ENCODE measurements at regions not wholly inside any gene's neighbourhood (a gene's known extent, or its start where the extent isn't known, plus 50 kb on each side); places are given as distances from the start of the nearest gene placed in this dataset.

DNA sequence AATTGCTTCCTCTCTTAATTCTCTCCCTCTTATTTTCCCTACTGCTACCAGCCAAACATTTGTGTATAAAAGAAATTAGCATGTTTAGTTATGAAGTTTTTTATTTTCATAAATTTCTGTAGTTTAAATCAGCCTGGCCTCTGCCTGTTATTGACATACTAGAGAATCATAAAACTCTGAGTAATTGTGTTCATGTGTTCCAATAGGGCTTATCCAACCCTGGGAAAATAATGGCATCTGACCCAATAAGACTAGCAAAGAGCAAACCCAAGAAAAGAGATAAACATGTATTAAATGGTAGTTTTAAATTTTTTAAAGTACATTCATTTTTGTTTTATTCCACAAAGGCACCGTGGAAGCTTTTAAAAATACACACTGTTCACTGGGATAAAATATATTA is 404.3 kb downstream of the HLX start:
- Histone ChIP-seq H3K27me3 (replicated peaks in 1 of 2; ENCODE audit: control insufficient read depth in 2 of 2, insufficient read depth in 2 of 2, low read length in 1 of 2) (no peaks in the 10 kb centered on the region), H3K4me2 (ENCODE audit: control insufficient read depth, insufficient read depth) (no peak overlapping the region), H3K4me1 (ENCODE audit: control insufficient read depth, insufficient read depth, low read length) (no peaks in the 10 kb centered on the region), H2AFZ (ENCODE audit: control insufficient read depth, low read depth, low read length) (no peak overlapping the region), H3K36me3 (ENCODE audit: control insufficient read depth in 2 of 2, insufficient read depth in 2 of 2, low read length in 1 of 2) (no peaks in the 10 kb centered on the region), H3K9ac (ENCODE audit: control insufficient read depth, insufficient read depth, low read length) (no peak overlapping the region), H3K79me2 (ENCODE audit: control insufficient read depth, insufficient read depth, low read length) (no peaks in the 10 kb centered on the region), H3K9me3 (replicated peaks; ENCODE audit: control insufficient read depth, insufficient read depth, low read length) (no peaks in the 10 kb centered on the region), H3K27ac (ENCODE audit: control insufficient read depth, insufficient read depth) (no peak overlapping the region), H3K4me3 (no peak overlapping the region), H4K20me1 (ENCODE audit: control insufficient read depth, insufficient read depth) (no peaks in the 10 kb centered on the region)
- SMC1A ChIA-PET (ENCODE audit: uncharacterized antibody, unreplicated experiment), result no interaction called here
- no peak for DNase-seq (ENCODE audit: low read depth, low spot score)
- POLR2A ChIA-PET, result no interaction called here
- in situ Hi-C loops (cut with MboI) (no loop called here), intact Hi-C loops (cut with micrococcal nuclease; ENCODE audit: unreplicated experiment) (no loop called here)
- RAD21 ChIA-PET (ENCODE audit: unreplicated experiment), result no interaction called here
- no TSS peak for BruUV-seq (replicated peaks)
- no peak for FAIRE-seq
- CTCF ChIA-PET, result interaction anchor here (1.7 kb wide), 1 partner anchor 20 kb away, joined by 4 read pairs; no protein-coding TSS in a partner anchor
- ATAC-seq, result no peak
- TF ChIP-seq JUND (IDR thresholded peaks at IDR 0.05; ENCODE audit: low read depth, low read length) (no peak), SMAD5 (IDR thresholded peaks at IDR 0.05; ENCODE audit: low read depth) (no peak), CREB1 (IDR thresholded peaks at IDR 0.05; ENCODE audit: low read depth) (no peak), KAT2A (conservative IDR thresholded peaks at IDR 0.05; ENCODE audit: control insufficient read depth, low read depth, low read length) (no peak), ASH2L (IDR thresholded peaks at IDR 0.05; ENCODE audit: borderline replicate concordance, low read depth) (no peak), SP1 (IDR thresholded peaks at IDR 0.05; ENCODE audit: low read depth, low read length) (no peak), YBX1 (IDR thresholded peaks at IDR 0.05) (no peak), SMC3 (IDR thresholded peaks at IDR 0.05; ENCODE audit: borderline replicate concordance, low read length) (no peak), EGR1 (IDR thresholded peaks at IDR 0.05; ENCODE audit: borderline replicate concordance in 1 of 2, low read depth in 2 of 2, low read length in 2 of 2) (no peak), PAX8 (IDR thresholded peaks at IDR 0.05) (no peak), IKZF1 (conservative IDR thresholded peaks at IDR 0.05) (no peak)
- TF ChIP-seq, protein P1, sequence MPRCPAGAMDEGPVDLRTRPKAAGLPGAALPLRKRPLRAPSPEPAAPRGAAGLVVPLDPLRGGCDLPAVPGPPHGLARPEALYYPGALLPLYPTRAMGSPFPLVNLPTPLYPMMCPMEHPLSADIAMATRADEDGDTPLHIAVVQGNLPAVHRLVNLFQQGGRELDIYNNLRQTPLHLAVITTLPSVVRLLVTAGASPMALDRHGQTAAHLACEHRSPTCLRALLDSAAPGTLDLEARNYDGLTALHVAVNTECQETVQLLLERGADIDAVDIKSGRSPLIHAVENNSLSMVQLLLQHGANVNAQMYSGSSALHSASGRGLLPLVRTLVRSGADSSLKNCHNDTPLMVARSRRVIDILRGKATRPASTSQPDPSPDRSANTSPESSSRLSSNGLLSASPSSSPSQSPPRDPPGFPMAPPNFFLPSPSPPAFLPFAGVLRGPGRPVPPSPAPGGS (IDR thresholded peaks at IDR 0.05; ENCODE audit: borderline replicate concordance, insufficient read depth, low read depth, low read length, poor library complexity, severe bottlenecking), result no peak
- WGBS (ENCODE audit: insufficient coverage, insufficient replicate concordance, low lambda C conversion rate, missing lambda C conversion rate), result 21% methylated on average over 1 of the region's 1 CpG
